ENCODE measurements at regions not wholly inside any gene's neighbourhood (a gene's known extent, or its start where the extent isn't known, plus 50 kb on each side); places are given as distances from the start of the nearest gene placed in this dataset.

GRCh38 chr15:69887009-69887408 is 210.7 kb downstream of the TLE3 start:
- no peak for DNase-seq (ENCODE audit: low read depth, low spot score)

GRCh38 chr15:69887553-69887952 is 210.2 kb downstream of the TLE3 start:
- no peak for DNase-seq (ENCODE audit: low read depth, low spot score)

- no peak for DNase-seq (ENCODE audit: low read depth, low spot score)
Measured at GRCh38 chr15:69888406-69888805, 209.3 kb downstream of the TLE3 start.

DNA sequence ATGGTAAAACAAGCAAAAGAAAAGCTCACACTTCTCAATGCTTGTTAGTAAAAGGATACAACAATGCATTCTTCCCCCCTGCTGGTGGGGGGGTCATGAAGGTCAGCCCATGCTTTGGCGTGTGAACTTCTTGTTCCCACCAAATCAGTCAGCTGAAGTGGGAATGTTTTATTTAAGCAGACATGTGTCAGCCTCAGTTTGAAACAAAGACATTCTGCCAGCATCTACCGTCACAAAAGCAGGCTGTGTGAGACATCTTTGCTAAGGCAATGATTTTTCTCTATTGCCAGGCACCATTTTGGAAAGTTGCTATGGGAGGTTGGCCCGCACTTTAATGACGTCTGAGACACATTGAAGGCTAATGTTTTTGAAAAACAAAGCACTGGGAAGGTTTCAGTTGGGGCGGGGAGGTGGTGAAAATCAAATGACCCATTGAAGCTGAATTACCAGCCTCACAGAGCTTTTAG is 206.6 kb downstream of the TLE3 start:
- DNase-seq (ENCODE audit: low read depth, low spot score) = no peak

DNA sequence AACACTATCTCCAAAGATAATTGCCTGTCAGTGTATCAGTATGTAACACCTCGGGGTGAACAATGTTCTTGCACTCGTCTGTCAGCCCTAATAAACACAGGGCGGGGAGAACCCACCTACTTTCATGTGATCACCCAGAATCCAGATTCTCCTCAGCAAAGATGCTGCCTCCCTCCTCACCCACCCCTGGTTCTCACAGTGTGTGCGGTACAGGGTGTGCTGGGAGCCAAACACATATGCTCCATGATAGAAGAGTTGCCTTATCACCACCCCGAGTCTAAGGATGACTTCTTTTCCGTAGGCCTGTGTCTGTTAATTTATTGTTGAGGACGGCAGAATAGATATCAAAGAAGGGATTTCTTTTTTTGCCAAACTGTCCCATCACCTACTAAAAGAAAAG is 206.1 kb downstream of the TLE3 start:
- DNase-seq (ENCODE audit: low read depth, low spot score) = no peak

GRCh38 chr15:69892351-69892750 is 205.4 kb downstream of the TLE3 start:
- DNase-seq (ENCODE audit: low read depth, low spot score) = no peak

- DNase-seq (ENCODE audit: low read depth, low spot score) = no peak
Measured at GRCh38 chr15:69893086-69893485, 204.6 kb downstream of the TLE3 start.

GRCh38 chr15:69893863-69894262 is 203.9 kb downstream of the TLE3 start:
- no peak for DNase-seq (ENCODE audit: low read depth, low spot score)

DNA sequence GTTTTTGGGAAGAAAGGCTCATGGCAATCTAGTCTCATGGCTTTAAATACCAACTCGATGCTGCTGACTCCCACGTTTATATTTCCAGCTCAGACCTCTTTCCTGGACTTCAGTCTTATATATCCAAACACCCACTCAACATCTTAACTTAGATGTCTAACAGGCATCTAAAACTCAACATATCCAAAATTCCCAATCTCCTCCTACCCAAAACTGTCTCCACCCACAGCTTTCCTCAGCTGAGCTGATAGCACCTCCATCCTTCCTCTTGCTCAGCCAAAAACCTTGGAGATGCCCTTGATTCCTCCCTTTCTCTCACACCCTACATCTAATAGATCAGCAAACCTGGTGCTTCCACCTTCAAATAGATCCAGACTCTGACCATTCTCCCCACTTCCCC is 202.5 kb downstream of the TLE3 start:
- DNase-seq (ENCODE audit: low read depth, low spot score) = no peak

- DNase-seq (ENCODE audit: low read depth, low spot score) = no peak
Measured at GRCh38 chr15:69896606-69897005, 201.1 kb downstream of the TLE3 start.

GRCh38 chr15:69897061-69897460 is 200.7 kb downstream of the TLE3 start:
- DNase-seq (ENCODE audit: low read depth, low spot score) = no peak

GRCh38 chr15:69897471-69898237 is 200.1 kb downstream of the TLE3 start:
- no peak for DNase-seq (ENCODE audit: low read depth, low spot score)

- no peak for DNase-seq (ENCODE audit: low read depth, low spot score)
Measured at GRCh38 chr15:69898243-69898642, 199.5 kb downstream of the TLE3 start.

GRCh38 chr15:69902414-69903062 is 195.2 kb downstream of the TLE3 start:
- DNase-seq (ENCODE audit: low read depth, low spot score) = no peak

GRCh38 chr15:69903470-69904469 is 193.9 kb downstream of the TLE3 start:
- peak; percentile 46 for DNase-seq (ENCODE audit: low read depth, low spot score)

GRCh38 chr15:69906256-69907185 is 191.2 kb downstream of the TLE3 start:
- no peak for DNase-seq (ENCODE audit: low read depth, low spot score)

DNA sequence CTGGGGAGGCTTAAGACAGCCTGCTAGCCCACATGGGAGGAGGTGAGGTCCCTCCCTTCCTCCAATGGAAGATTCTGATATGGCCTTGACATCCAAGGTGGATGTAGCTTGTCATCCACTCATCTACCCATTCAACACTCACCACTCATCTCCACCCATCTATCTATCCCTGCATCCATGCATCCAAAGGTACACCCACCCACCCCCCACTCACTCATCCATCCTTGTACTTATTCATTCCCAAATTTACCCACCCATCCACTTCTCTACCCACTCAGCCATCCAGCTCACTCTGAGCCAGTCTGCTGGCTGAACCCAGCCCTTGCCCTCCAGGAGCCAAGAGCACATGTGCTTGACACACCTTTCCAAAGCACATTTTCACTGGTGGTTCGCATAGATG is 189.7 kb downstream of the TLE3 start:
- DNase-seq (ENCODE audit: low read depth, low spot score) = no peak

DNA sequence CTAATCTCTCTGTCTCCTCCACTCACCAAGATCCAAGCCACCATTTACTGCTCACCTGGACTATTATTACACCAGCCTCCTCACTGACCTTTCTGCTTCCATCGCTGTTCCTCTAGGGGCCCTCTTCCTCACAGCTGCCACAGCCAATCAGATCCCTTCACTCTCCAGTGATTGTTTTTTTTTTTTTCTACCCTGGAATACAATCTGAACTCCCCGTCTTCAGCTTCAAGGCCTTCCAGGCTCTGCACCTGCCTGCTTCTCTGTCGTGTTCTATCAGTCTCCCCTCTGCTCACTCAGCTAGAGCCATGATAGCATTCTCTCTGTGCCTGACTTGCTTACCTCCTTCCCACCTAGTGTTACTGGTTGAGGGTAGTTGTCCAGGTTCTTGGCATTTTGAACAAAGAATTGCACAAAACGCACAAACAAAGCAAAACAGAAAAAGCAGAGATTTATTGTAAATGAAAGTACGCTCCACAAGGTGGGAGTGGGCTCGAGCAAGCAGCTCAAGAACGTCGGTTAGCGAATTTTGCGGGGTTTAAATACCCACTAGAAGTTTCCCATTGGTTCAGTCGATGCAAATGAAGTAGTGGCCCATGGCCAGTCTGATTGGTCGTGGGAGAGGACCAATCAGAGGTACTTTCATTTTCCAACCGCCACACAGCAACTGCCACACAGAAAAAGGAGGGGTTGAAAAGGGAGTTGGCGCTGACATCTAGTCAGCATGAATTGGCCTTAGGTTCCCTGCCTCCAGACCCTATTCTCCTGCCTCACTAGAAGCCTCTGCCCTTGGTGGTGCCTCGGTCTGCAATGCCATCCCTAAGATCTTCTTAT is 188.9 kb downstream of the TLE3 start:
- DNase-seq (ENCODE audit: low read depth, low spot score) = no peak

DNA sequence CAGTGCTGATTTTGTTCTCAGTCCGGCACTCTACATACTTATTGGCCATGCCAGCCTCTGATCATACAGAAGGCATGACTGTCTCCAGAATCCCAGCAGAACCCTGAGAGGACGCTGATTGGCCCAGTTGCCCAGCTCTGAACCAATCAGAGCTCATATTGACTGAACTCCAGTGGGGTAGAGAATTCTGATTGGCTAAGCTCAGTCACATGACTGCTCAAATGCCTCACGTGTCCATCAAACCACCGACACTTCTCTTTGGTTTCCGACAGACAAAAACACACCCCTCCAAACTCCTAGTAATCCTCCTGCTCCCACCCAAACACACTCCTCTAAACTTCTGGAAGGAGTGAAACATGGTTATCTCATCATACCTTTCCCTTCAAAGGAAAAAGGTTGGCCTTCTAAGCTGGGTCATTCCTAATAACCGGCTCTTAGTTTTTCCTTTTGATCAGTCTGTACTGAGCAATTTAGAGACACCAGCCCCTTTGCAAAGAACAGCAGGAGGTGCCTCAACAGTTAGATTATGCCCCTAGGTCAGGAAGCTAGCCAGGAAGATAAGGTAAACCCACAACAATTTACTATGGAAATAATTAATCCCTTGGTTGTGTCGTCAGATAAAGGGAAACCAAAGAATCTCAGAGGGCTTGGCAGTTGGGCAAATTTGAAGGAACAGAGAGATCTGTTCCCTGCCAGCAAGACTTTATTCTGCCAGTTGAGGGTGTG is 187.8 kb downstream of the TLE3 start:
- DNase-seq (ENCODE audit: low read depth, low spot score) = no peak
